ENCODE measurements at regions not wholly inside any gene's neighbourhood (a gene's known extent, or its start where the extent isn't known, plus 50 kb on each side); places are given as distances from the start of the nearest gene placed in this dataset.

- no peaks in the 10 kb centered on the region for H3K9me3 ChIP-seq
- H3K36me3 ChIP-seq (ENCODE audit: low read depth): no peaks in the 10 kb centered on the region
- ATAC-seq (no peak), DNase-seq (no peak)
- H3K4me3 ChIP-seq: no peak overlapping the region
- no peaks in the 10 kb centered on the region for H3K4me1 ChIP-seq (ENCODE audit: low read depth)
- TF ChIP-seq CTCF (IDR thresholded peaks at IDR 0.05): no peak
- intact Hi-C loops (cut with DNase I, micrococcal nuclease): no loop called here
These were observed 522.9 kb upstream of the FSHR start for GRCh38 chr2:49677227-49677626.

GRCh38 chr2:49664827-49665226 lies 510.5 kb upstream of the FSHR start:
- TF ChIP-seq CTCF (IDR thresholded peaks at IDR 0.05): no peak
- intact Hi-C loops (cut with DNase I, micrococcal nuclease): no loop called here
- Histone ChIP-seq H3K4me3 (no peak overlapping the region), H3K9me3 (no peaks in the 10 kb centered on the region), H3K36me3 (ENCODE audit: low read depth) (no peaks in the 10 kb centered on the region), H3K4me1 (ENCODE audit: low read depth) (no peaks in the 10 kb centered on the region)
- ATAC-seq (no peak), DNase-seq (no peak)

- ATAC-seq (no peak), DNase-seq (no peak)
- Histone ChIP-seq H3K4me3 (no peak overlapping the region), H3K9me3 (no peaks in the 10 kb centered on the region), H3K4me1 (ENCODE audit: low read depth) (no peaks in the 10 kb centered on the region), H3K36me3 (ENCODE audit: low read depth) (no peaks in the 10 kb centered on the region)
- TF ChIP-seq CTCF (IDR thresholded peaks at IDR 0.05): no peak
- intact Hi-C loops (cut with DNase I, micrococcal nuclease): no loop called here
These were observed 507.5 kb upstream of the FSHR start for GRCh38 chr2:49661809-49662208.

- Histone ChIP-seq H3K4me1 (ENCODE audit: low read depth) (no peaks in the 10 kb centered on the region), H3K36me3 (ENCODE audit: low read depth) (no peaks in the 10 kb centered on the region), H3K4me3 (no peak overlapping the region), H3K9me3 (no peaks in the 10 kb centered on the region)
- DNase-seq (no peak), ATAC-seq (no peak)
- intact Hi-C loops (cut with DNase I, micrococcal nuclease): no loop called here
- TF ChIP-seq CTCF (IDR thresholded peaks at IDR 0.05): no peak
These were observed 502.5 kb upstream of the FSHR start for GRCh38 chr2:49656853-49657252.

- ATAC-seq (no peak), DNase-seq (no peak)
- TF ChIP-seq CTCF (IDR thresholded peaks at IDR 0.05): no peak
- H3K4me3 ChIP-seq: no peak overlapping the region
- no peaks in the 10 kb centered on the region for H3K4me1 ChIP-seq (ENCODE audit: low read depth)
- intact Hi-C loops (cut with DNase I, micrococcal nuclease): no loop called here
- no peaks in the 10 kb centered on the region for H3K9me3 ChIP-seq
- no peaks in the 10 kb centered on the region for H3K36me3 ChIP-seq (ENCODE audit: low read depth)
These were observed 488.8 kb upstream of the FSHR start for GRCh38 chr2:49643149-49643548.

GRCh38 chr2:49640630-49641029 lies 486.3 kb upstream of the FSHR start:
- no peaks in the 10 kb centered on the region for H3K9me3 ChIP-seq
- no peak for ATAC-seq
- TF ChIP-seq CTCF (IDR thresholded peaks at IDR 0.05): no peak
- no peaks in the 10 kb centered on the region for H3K36me3 ChIP-seq (ENCODE audit: low read depth)
- intact Hi-C loops (cut with DNase I, micrococcal nuclease): no loop called here
- no peaks in the 10 kb centered on the region for H3K4me1 ChIP-seq (ENCODE audit: low read depth)
- H3K4me3 ChIP-seq: no peak overlapping the region
- no peak for DNase-seq

Measured in mucosa of descending colon (tissue), 3 donors.